ENCODE measurements at regions not wholly inside any gene's neighbourhood (a gene's known extent, or its start where the extent isn't known, plus 50 kb on each side); places are given as distances from the start of the nearest gene placed in this dataset.
"Not testable (repeated sequence)": the region's sequence is repeated elsewhere in the genome, so short reads cannot be mapped to it uniquely, and the experiment has no call there.

DNA sequence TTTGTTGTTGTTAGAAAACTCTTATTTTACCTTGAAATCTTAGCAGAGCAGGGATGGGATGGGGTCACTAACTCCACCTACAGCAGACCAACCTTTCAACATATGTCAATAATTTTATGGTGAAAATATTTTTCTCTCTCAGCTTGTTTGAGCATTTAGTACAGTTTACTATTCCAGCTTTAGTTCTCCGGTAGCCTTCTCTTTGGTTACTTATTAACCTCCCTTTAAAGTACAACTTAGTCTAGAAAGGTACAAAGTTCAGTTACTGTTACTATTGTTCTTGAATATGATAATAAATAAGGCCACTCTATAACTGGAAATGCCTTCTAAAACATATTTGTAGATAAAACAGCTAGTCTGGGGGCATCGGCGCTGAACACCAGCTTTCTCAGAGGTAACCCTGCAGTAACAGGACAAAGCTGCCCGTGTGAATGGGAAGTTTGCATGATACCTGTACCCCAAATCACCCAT lies 233.3 kb downstream of the PCSK1 start:
- peak overlapping the region; percentile 24 to 83 (median 67) for H3K27ac ChIP-seq
- H3K4me3 ChIP-seq = peak overlapping the region in 3 of 4 donors; percentile 5 to 17 (median 8)
- WGBS, 2 donors = 18 to 21% methylated on average over 4 of the region's 4 CpGs

GRCh38 chr5:96198356-96199058 lies 234.5 kb downstream of the PCSK1 start:
- intact Hi-C loops (cut with DNase I) = no loop called here
- DNase-seq (no peak), FAIRE-seq (no peak)

More for the DNA sequence above, 233.3 kb downstream of the PCSK1 start:
- no peak for TF ChIP-seq CTCF (IDR thresholded peaks at IDR 0.05)
- FAIRE-seq (peak; percentile 80), DNase-seq (no peak), ATAC-seq (peak; percentile 84 to 96 (median 92))
- no peaks in the 10 kb centered on the region for H3K9me3 ChIP-seq
- peaks cover 22 to 51% (median 31%) of the 10 kb centered on the region in 3 donors for H3K4me1 ChIP-seq
- intact Hi-C loops (cut with DNase I) = no loop called here
- no peaks in the 10 kb centered on the region for H3K36me3 ChIP-seq
- no peaks in the 10 kb centered on the region for H3K27me3 ChIP-seq

GRCh38 chr5:96197767-96198166 lies 235.3 kb downstream of the PCSK1 start:
- intact Hi-C loops (cut with DNase I); ATAC-seq; DNase-seq; FAIRE-seq; H3K9me3 ChIP-seq; H3K4me3 ChIP-seq; H3K27me3 ChIP-seq; H3K36me3 ChIP-seq: not testable (repeated sequence)
- WGBS, 2 donors = 91 to 95% methylated on average over 3 of the region's 3 CpGs
- Histone ChIP-seq H3K27ac (peak overlapping the region in 1 of 4 donors; percentile 73), H3K4me1 (peaks cover 22 to 53% (median 31%) of the 10 kb centered on the region in 3 donors)

More at GRCh38 chr5:96198356-96199058, 234.5 kb downstream of the PCSK1 start:
- Histone ChIP-seq H3K27me3 (no peaks in the 10 kb centered on the region), H3K4me1 (peaks cover 22 to 53% (median 31%) of the 10 kb centered on the region in 3 donors), H3K36me3 (no peaks in the 10 kb centered on the region), H3K9me3 (no peaks in the 10 kb centered on the region), H3K4me3 (peak overlapping the region in 1 of 4 donors; percentile 8), H3K27ac (peak overlapping the region; percentile 24 to 83 (median 67))
- TF ChIP-seq CTCF (IDR thresholded peaks at IDR 0.05) = no peak
- WGBS, 2 donors = 63 to 64% methylated on average over 3 of the region's 3 CpGs
- no peak for ATAC-seq

- 80 to 85% methylated on average over 2 of the region's 2 CpGs for WGBS, 2 donors
- TF ChIP-seq CTCF (IDR thresholded peaks at IDR 0.05) = no peak
- no peak for DNase-seq
- no peak for ATAC-seq
- intact Hi-C loops (cut with DNase I) = no loop called here
- Histone ChIP-seq H3K4me1 (peaks cover 22 to 53% (median 31%) of the 10 kb centered on the region in 3 donors), H3K9me3 (no peaks in the 10 kb centered on the region), H3K36me3 (no peaks in the 10 kb centered on the region), H3K4me3 (no peak overlapping the region), H3K27me3 (no peaks in the 10 kb centered on the region), H3K27ac (peak overlapping the region in 1 of 4 donors; percentile 4)
- no peak for FAIRE-seq
These were observed 235.7 kb upstream of the ELL2 start for GRCh38 chr5:96197347-96197746.

DNA sequence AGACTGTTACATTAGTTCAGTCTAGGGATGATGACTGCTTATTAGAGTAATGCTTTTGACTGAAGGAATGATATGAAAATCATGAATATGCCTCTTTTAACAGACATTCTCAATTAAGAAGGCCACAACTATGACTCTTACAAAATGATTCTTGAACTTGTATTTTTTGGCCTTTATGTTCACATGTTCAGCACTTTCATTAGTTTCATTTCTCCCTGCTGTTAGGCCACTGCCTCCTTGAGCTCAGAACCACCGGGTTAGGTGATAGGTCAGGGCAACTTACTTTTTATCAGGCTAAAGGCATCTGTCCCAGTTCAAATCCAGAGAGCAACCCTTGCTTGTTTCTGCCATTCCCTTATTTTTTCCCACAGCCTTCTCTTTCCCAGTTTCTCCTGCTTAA lies 235.2 kb upstream of the ELL2 start:
- H3K4me1 ChIP-seq = peaks cover 22 to 53% (median 31%) of the 10 kb centered on the region in 3 donors
- 25 to 43% methylated on average over 1 of the region's 1 CpG for WGBS, 2 donors
- H3K4me3 ChIP-seq = no peak overlapping the region
- H3K9me3 ChIP-seq = no peaks in the 10 kb centered on the region
- H3K27ac ChIP-seq = peak overlapping the region in 1 of 4 donors; percentile 4
- no peaks in the 10 kb centered on the region for H3K36me3 ChIP-seq
- peak in 1 of 4 donors; percentile 10 for ATAC-seq
- intact Hi-C loops (cut with DNase I) = no loop called here
- H3K27me3 ChIP-seq = no peaks in the 10 kb centered on the region
- FAIRE-seq = no peak
- no peak for TF ChIP-seq CTCF (IDR thresholded peaks at IDR 0.05)
- no peak for DNase-seq

Measured in pancreas (tissue), 10 donors.